Breast epithelium (tissue), 4 donors: ENCODE measurements at regions not wholly inside any gene's neighbourhood (a gene's known extent, or its start where the extent isn't known, plus 50 kb on each side); places are given as distances from the start of the nearest gene placed in this dataset.

Source experiments
- DNase-seq, 2 donors: peaks; one replicate each; pipeline ENCODE4 v3.0.0-alpha.2; 2019; ENCODE audit warnings: low spot score in 2 of 2
- H3K27ac ChIP-seq, 2 donors: fragments of 200-600 bp; sonication (generic) in 1 of 2; one replicate each; pipeline ENCODE4 v1.5.1; 2016 to 2019; ENCODE audit warnings: mild to moderate bottlenecking in 1 of 2
- H3K27me3 ChIP-seq, 2 donors: fragments of 200-600 bp; sonication (generic) in 1 of 2; one replicate each; pipeline versions ENCODE4 v1.5.1 to v1.6.0; 2017 to 2019; ENCODE audit warnings: control low read depth in 1 of 2, mild to moderate bottlenecking in 1 of 2
- H3K36me3 ChIP-seq: fragments of 200-600 bp; one replicate; pipeline ENCODE4 v1.5.1; 2019
- H3K4me1 ChIP-seq, 2 donors: fragments of 200-600 bp; sonication (generic); one replicate each; pipeline ENCODE4 v1.5.1; 2016 to 2019; ENCODE audit warnings: control low read depth in 1 of 2
- H3K4me3 ChIP-seq, 3 donors: fragments of 200-600 bp; sonication (generic); 1 replicate in 2 of 3; 2 replicates in 1 of 3; pipeline ENCODE4 v1.5.1; 2016 to 2019; ENCODE audit warnings: mild to moderate bottlenecking in 3 of 3, moderate library complexity in 2 of 3
- H3K9me3 ChIP-seq, 2 donors: fragments of 200-600 bp; sonication (generic) in 1 of 2; one replicate each; pipeline ENCODE4 v1.5.1; 2016 to 2019; ENCODE audit warnings: control low read depth in 1 of 2
- CTCF ChIP-seq, 3 donors: fragments of 450-650 bp; IDR thresholded peaks; one replicate each; pipeline ENCODE4 v1.5.1; 2016 to 2017; ENCODE audit warnings: antibody characterized with exemption in 3 of 3, mild to moderate bottlenecking in 3 of 3, moderate library complexity in 3 of 3
- POLR2A ChIP-seq: fragments of 450-650 bp; IDR thresholded peaks from one replicate; pipeline ENCODE4 v1.6.1; 2016; ENCODE audit warnings: antibody characterized with exemption, mild to moderate bottlenecking, moderate library complexity
- POLR2AphosphoS5 ChIP-seq, 3 donors: sonication (generic); formaldehyde crosslinking; IDR thresholded peaks; one replicate each; pipeline ENCODE4 v1.6.1; 2017; ENCODE audit warnings: antibody characterized with exemption in 3 of 3
- intact Hi-C: fragments of 100-400 bp; cut with DNase I; formaldehyde crosslinking; loops from one replicate; pipeline ENCODE4 v1.15.1; 2023; ENCODE audit warnings: low total_unique reads

GRCh38 chr22:48254311-48254873 lies 1491.9 kb downstream of the TBC1D22A start:
- H3K9me3 ChIP-seq: no peaks in the 10 kb centered on the region
- DNase-seq: no peak
- no peak overlapping the region for H3K27ac ChIP-seq
- TF ChIP-seq POLR2A (no peak), CTCF (IDR thresholded peaks at IDR 0.05) (no peak), POLR2AphosphoS5 (IDR thresholded peaks at IDR 0.05) (no peak)
- no peaks in the 10 kb centered on the region for H3K4me1 ChIP-seq
- peaks cover 0 to 68% of the 10 kb centered on the region in 2 donors for H3K27me3 ChIP-seq
- intact Hi-C loops: no loop called here
- no peak overlapping the region for H3K4me3 ChIP-seq
- H3K36me3 ChIP-seq: no peaks in the 10 kb centered on the region

GRCh38 chr22:48253573-48253972 lies 1491.1 kb downstream of the TBC1D22A start:
- Histone ChIP-seq H3K4me3 (no peak overlapping the region), H3K27me3 (peaks cover 0 to 63% of the 10 kb centered on the region in 2 donors), H3K9me3 (no peaks in the 10 kb centered on the region), H3K36me3 (no peaks in the 10 kb centered on the region), H3K4me1 (no peaks in the 10 kb centered on the region), H3K27ac (no peak overlapping the region)
- no peak for TF ChIP-seq POLR2AphosphoS5 (IDR thresholded peaks at IDR 0.05)
- TF ChIP-seq POLR2A: no peak
- TF ChIP-seq CTCF (IDR thresholded peaks at IDR 0.05): no peak
- DNase-seq: no peak
- intact Hi-C loops: no loop called here

- Histone ChIP-seq H3K27ac (no peak overlapping the region), H3K4me3 (no peak overlapping the region), H3K27me3 (peaks cover 0 to 63% of the 10 kb centered on the region in 2 donors), H3K4me1 (no peaks in the 10 kb centered on the region), H3K9me3 (no peaks in the 10 kb centered on the region), H3K36me3 (no peaks in the 10 kb centered on the region)
- TF ChIP-seq POLR2AphosphoS5 (IDR thresholded peaks at IDR 0.05): no peak
- TF ChIP-seq POLR2A: no peak
- no peak for TF ChIP-seq CTCF (IDR thresholded peaks at IDR 0.05)
- no peak for DNase-seq
- intact Hi-C loops: no loop called here
Measured at GRCh38 chr22:48253136-48253535, 1490.7 kb downstream of the TBC1D22A start.

- Histone ChIP-seq H3K4me1 (no peaks in the 10 kb centered on the region), H3K27ac (no peak overlapping the region), H3K27me3 (peaks cover 0 to 58% of the 10 kb centered on the region in 2 donors), H3K4me3 (no peak overlapping the region), H3K9me3 (no peaks in the 10 kb centered on the region), H3K36me3 (no peaks in the 10 kb centered on the region)
- no peak for DNase-seq
- TF ChIP-seq CTCF (IDR thresholded peaks at IDR 0.05) (no peak), POLR2A (no peak), POLR2AphosphoS5 (IDR thresholded peaks at IDR 0.05) (no peak)
- intact Hi-C loops: no loop called here
Measured at GRCh38 chr22:48251629-48252028, 1489.2 kb downstream of the TBC1D22A start.

GRCh38 chr22:48250937-48251530 lies 1488.6 kb downstream of the TBC1D22A start:
- no peak overlapping the region for H3K4me3 ChIP-seq
- H3K9me3 ChIP-seq: no peaks in the 10 kb centered on the region
- peaks cover 0 to 55% of the 10 kb centered on the region in 2 donors for H3K27me3 ChIP-seq
- no peaks in the 10 kb centered on the region for H3K4me1 ChIP-seq
- DNase-seq: no peak
- no peak for TF ChIP-seq CTCF (IDR thresholded peaks at IDR 0.05)
- TF ChIP-seq POLR2AphosphoS5 (IDR thresholded peaks at IDR 0.05): no peak
- TF ChIP-seq POLR2A: no peak
- no peak overlapping the region for H3K27ac ChIP-seq
- no peaks in the 10 kb centered on the region for H3K36me3 ChIP-seq
- intact Hi-C loops: no loop called here
